GM23248 (cell line): ENCODE measurements at regions not wholly inside any gene's neighbourhood (a gene's known extent, or its start where the extent isn't known, plus 50 kb on each side); places are given as distances from the start of the nearest gene placed in this dataset.
"Not testable (repeated sequence)": the region's sequence is repeated elsewhere in the genome, so short reads cannot be mapped to it uniquely, and the experiment has no call there.

ENCODE experiments used
- EZH2 ChIP-seq: fragments of 200-600 bp; sonication (generic); IDR thresholded peaks from 2 replicates; pipeline ENCODE4 v1.6.1; 2018; ENCODE audit warnings: antibody characterized with exemption, mild to moderate bottlenecking; ENCODE audit not compliant: insufficient read depth, poor library complexity, severe bottlenecking
- EZH2phosphoT487 ChIP-seq: fragments of 200-600 bp; sonication (generic); IDR thresholded peaks from 2 replicates; pipeline ENCODE4 v1.6.1; 2018; ENCODE audit warnings: antibody characterized with exemption, moderate library complexity, mild to moderate bottlenecking, low read depth; ENCODE audit not compliant: insufficient read depth

DNA sequence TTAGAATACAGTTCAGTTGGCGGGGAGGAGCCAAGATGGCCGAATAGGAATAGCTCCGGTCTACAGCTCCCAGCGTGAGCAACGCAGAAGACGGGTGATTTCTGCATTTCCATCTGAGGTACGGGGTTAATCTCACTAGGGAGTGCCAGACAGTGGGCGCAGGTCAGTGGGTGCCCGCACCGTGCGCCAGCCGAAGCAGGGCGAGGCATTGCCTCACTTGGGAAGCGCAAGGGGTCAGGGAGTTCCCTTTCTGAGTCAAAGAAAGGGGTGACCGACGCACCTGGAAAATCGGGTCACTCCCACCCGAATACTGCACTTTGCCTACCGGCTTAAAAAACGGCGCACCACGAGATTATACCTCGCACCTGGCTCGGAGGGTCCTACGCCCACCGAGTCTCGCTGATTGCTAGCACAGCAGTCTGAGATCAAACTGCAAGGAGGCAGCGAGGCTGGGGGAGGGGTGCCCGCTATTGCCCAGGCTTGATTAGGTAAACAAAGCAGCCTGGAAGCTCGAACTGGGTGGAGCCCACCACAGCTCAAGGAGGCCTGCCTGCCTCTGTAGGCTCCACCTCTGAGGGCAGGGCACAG is 631.5 kb upstream of the NECTIN3 start:
- TF ChIP-seq EZH2, EZH2phosphoT487: not testable (repeated sequence)
